ENCODE measurements at regions not wholly inside any gene's neighbourhood (a gene's known extent, or its start where the extent isn't known, plus 50 kb on each side); places are given as distances from the start of the nearest gene placed in this dataset.

DNA sequence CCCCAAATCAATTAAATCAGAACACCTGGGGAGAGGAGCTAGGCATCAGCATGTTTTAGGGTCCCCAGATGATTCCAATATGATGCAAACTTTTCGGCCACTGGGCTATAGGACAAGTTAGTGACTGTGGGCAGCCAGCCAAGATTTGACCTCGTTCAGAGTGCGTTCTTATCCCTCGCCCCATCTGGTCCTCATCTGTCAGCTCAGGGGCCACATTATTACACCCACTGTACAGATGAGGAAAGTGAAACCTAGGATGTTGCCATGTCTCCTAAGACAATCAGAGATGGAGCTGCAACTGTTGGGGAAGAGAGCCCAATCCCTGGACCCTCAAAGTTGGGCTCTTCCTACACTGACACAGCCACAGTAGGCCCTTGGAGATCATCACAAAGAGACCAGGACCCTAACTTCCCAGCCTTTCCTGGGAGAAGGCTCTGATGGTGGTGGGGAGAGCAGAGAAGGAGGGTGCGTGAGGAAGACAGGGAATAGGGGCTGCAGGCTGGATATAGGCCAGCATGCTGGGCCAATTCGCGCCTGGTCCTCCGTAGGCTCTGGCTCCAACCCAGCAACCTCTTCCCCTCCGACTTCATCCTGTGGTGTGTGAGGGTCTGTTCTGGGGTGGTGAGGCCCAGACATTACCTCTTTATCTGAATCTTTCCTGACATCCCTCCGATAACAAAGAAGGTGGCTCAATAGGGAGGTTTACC, 109.4 kb upstream of the ZMIZ1 start:
- no peak for DNase-seq

- no peak for DNase-seq
Observed at GRCh38 chr10:78959924-78960285, 108.9 kb upstream of the ZMIZ1 start.

GRCh38 chr10:78960316-78960800, 108.4 kb upstream of the ZMIZ1 start:
- DNase-seq: no peak

- no peak for DNase-seq
Observed at GRCh38 chr10:78961760-78962159, 107.0 kb upstream of the ZMIZ1 start.

GRCh38 chr10:78963074-78964034, 105.4 kb upstream of the ZMIZ1 start:
- DNase-seq: no peak

- no peak for DNase-seq
Observed at GRCh38 chr10:78964274-78964951, 104.4 kb upstream of the ZMIZ1 start.

DNA sequence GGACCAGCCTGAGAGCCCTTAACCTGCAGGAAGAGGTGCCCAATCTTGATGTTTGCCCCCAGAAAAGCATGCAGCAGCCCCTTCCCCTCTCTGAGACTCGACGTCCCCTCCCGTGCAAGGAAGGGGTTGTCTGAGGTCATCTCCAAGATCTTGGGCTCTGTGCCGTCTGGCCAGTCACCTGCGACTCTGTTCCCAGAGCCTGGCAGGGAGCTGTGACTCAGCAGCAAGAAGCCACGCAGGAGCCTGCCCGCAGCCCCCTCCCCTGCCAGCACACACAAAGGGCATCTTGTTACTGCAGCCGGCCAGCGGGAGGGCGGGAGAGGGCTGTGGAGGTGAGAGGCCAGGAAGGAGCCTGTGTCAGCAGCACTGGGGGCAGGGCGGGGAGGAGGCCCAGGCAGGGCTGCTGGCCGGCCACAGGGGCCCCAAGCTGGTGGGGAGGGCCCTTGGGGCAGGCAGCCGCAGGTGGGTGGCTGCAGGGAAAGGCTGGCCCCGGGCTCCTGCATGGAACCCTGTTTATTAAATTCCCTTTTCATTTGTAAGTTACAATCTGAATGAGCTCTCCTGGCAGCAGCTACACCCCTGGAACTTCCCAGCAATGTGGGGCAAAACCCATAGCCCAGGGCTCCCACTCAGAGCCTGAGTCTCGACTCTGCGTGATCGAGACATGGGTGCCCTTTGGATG, 103.7 kb upstream of the ZMIZ1 start:
- no peak for DNase-seq

GRCh38 chr10:78966182-78966787, 102.5 kb upstream of the ZMIZ1 start:
- no peak for DNase-seq

DNA sequence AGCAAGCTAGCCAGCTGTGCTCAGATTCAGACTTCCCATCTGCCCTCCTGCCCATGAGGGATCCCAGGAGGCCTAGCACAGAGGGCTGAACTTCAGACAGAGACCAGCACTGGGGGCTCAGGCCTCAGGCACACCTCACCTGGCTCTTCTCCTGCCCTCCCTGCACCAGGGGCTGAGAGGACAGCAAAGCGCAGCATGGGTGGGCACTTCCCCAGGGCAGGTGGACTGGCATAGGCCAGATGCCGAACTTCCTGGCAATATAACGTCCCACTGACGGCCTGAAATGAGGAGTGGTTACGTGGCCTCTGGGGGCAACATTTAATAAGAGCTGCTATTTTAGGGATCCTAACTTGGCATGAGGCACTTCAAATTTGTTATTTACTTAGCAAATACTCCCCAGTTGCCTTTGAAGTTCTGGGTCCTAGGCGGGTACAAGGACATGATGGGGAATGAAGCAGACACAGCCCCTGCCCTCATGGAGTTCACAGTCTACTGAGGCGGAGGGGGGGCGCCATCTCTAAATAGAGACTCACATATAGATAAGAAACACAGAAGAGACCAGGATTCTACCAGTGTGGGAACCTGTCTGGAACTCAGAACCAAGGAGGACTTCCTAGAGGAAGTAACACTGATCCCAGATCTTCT, 101.8 kb upstream of the ZMIZ1 start:
- DNase-seq: no peak

GRCh38 chr10:78968300-78968942, 100.3 kb upstream of the ZMIZ1 start:
- no peak for DNase-seq

DNA sequence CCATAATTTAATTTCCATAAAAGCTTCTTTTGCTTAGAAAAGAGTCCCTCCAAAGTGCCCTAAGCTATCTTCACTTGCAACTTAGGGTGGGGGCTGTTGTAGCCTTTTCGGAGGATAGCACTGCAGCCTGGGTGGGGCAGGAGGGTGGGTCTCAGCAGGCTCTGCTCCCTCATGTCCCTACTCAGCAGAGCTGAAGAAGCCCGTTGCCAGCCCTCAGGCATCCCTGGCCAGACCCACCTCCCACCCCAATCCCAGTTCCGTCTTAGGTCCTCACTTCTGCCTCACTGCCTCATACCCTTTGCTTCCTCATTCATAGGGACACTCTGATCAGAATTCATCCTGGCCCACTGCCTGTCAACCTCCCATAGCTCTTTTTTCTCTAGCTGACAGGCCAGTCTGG, 99.8 kb upstream of the ZMIZ1 start:
- DNase-seq: no peak

DNA sequence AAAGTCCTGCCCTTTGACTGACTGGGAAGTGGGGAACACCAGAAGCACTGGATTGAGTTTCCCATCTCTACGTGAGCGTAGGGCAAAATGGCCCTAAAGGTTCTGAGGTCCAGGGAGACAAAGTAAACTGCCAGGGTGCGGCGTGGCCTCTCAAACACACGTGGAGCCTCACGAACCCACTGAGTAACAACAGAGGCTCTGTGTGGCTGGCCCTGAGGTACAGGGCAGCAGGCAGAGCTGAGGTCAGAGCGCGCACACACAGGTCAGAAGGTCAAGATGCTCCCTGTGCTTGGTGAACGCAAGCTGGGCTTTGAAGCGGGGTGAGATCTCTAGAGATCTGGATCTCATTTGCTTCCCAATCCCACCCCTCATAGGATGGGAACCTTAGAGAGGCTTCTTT, 99.0 kb upstream of the ZMIZ1 start:
- DNase-seq: no peak

GRCh38 chr10:78970261-78970660, 98.5 kb upstream of the ZMIZ1 start:
- DNase-seq: no peak

DNA sequence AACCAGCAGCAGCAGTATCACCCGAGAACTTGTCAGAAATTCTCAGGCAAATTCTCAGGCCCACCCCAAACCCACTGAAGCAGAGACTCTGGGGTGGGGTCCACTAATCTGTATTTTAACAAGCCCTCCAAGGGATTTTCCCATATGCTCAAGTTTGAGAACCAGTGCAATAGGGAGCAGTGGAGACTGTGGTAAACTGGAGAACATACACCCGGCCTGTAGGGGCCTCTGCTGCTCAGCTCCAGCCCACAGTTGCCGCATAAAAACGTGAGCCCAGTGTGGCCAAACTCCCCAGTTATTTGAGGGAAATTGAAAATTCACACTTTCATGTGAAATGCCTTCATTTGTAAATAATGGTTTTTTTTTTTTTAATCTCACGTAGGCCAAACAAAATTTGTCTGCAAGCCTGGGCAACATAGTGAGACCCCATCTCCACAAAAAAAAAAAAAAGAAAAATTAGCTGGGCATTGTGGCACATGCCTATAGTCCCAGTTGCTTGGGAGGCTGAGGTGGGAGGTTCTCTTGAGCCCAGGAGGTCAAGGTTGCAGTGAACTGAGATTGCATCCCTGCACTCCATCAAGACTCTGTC, 97.6 kb upstream of the ZMIZ1 start:
- no peak for DNase-seq

- no peak for DNase-seq
Observed at GRCh38 chr10:78972160-78972946, 96.4 kb upstream of the ZMIZ1 start.

- peak; percentile 57 for DNase-seq
Observed at GRCh38 chr10:78972947-78973900, 95.5 kb upstream of the ZMIZ1 start.

GRCh38 chr10:78973901-78974616, 94.7 kb upstream of the ZMIZ1 start:
- DNase-seq: peak; percentile 20
